Keratinocyte (primary cell): ENCODE measurements at regions not wholly inside any gene's neighbourhood (a gene's known extent, or its start where the extent isn't known, plus 50 kb on each side); places are given as distances from the start of the nearest gene placed in this dataset.

Source experiments
- DNase-seq: peaks from one replicate; pipeline ENCODE4 v3.0.0-alpha.2; 2011; ENCODE audit warnings: low read depth, missing footprints, low spot score
- FAIRE-seq: peaks from 2 replicates; lab custom pipeline; 2011; peaks lifted over from hg19 to GRCh38; lab: Jason Lieb, UNC
- H2AFZ ChIP-seq: 2 replicates; pipeline ENCODE4 v1.6.0; 2012; ENCODE audit warnings: low read length, control low read depth, inconsistent platforms; ENCODE audit not compliant: control insufficient read depth
- H3K27ac ChIP-seq: 2 replicates; pipeline ENCODE4 v1.5.1; 2011; ENCODE audit warnings: low read length; ENCODE audit not compliant: control insufficient read depth, insufficient read depth
- H3K27me3 ChIP-seq: 3 replicates; pipeline ENCODE4 v1.6.0; 2011; ENCODE audit warnings: low read length; ENCODE audit not compliant: control insufficient read depth, insufficient read depth; ENCODE audit errors: extremely low read depth
- H3K36me3 ChIP-seq, 2 experiments: 2 replicates in 1 of 2; 3 replicates in 1 of 2; pipeline ENCODE4 v1.5.1; 2011; ENCODE audit warnings: low read length in 2 of 2, mild to moderate bottlenecking in 1 of 2; ENCODE audit not compliant: control insufficient read depth in 2 of 2, insufficient read depth in 2 of 2; ENCODE audit errors: extremely low read depth in 1 of 2
- H3K4me1 ChIP-seq: 3 replicates; pipeline ENCODE4 v1.5.1; 2011; ENCODE audit warnings: low read length; ENCODE audit not compliant: control insufficient read depth, insufficient read depth; ENCODE audit errors: extremely low read depth
- H3K4me2 ChIP-seq: 3 replicates; pipeline ENCODE4 v1.6.0; 2011; ENCODE audit warnings: low read depth, low read length; ENCODE audit not compliant: control insufficient read depth, insufficient read depth; ENCODE audit errors: extremely low read depth
- H3K4me3 ChIP-seq, 3 experiments: fragments of 200-600 bp in 1 of 3; sonication (generic) in 1 of 3; 2 replicates in 2 of 3; 3 replicates in 1 of 3; pipeline ENCODE4 v1.5.1; 2011 to 2016; ENCODE audit warnings: low read length in 3 of 3, mild to moderate bottlenecking in 3 of 3, control low read depth in 2 of 3, inconsistent platforms in 1 of 3, low read depth in 1 of 3, mixed read lengths in 1 of 3, mixed run types in 1 of 3, moderate library complexity in 1 of 3; ENCODE audit not compliant: control insufficient read depth in 2 of 3, insufficient read depth in 2 of 3; ENCODE audit errors: extremely low read depth in 1 of 3
- H3K79me2 ChIP-seq: 2 replicates; pipeline ENCODE4 v1.6.0; 2012; ENCODE audit warnings: low read length; ENCODE audit not compliant: control insufficient read depth, insufficient read depth
- H3K9ac ChIP-seq: 3 replicates; pipeline ENCODE4 v1.6.0; 2011; ENCODE audit warnings: low read length; ENCODE audit not compliant: control insufficient read depth, insufficient read depth; ENCODE audit errors: extremely low read depth
- H3K9me1 ChIP-seq: 3 replicates; pipeline ENCODE4 v1.6.0; 2011; ENCODE audit warnings: low read length; ENCODE audit not compliant: control insufficient read depth, insufficient read depth; ENCODE audit errors: extremely low read depth
- H3K9me3 ChIP-seq: 2 replicates; pipeline ENCODE4 v1.5.1; 2012; ENCODE audit warnings: low read depth, low read length; ENCODE audit not compliant: control insufficient read depth
- H4K20me1 ChIP-seq: 3 replicates; pipeline ENCODE4 v1.6.0; 2011; ENCODE audit warnings: low read length; ENCODE audit not compliant: control insufficient read depth, insufficient read depth; ENCODE audit errors: extremely low read depth
- EZH2 ChIP-seq: IDR thresholded peaks from one replicate; pipeline ENCODE4 v1.6.1; 2012; ENCODE audit warnings: inconsistent platforms, mild to moderate bottlenecking, low read length, moderate library complexity
- dilution Hi-C: fragments of 300-500 bp; cut with MboI; formaldehyde crosslinking; loops from one replicate; pipeline ENCODE4 v1.7.0; 2020; ENCODE audit warnings: low sequenced_read_pairs; ENCODE audit not compliant: extremely low pct_ligation_motif_present
- TF ChIP-seq, protein P1 (sequence below), 3 experiments: IDR thresholded peaks in 1 of 3; conservative IDR thresholded peaks in 1 of 3; optimal IDR thresholded peaks in 1 of 3; 2 replicates in 2 of 3; 3 replicates in 1 of 3; pipeline versions ENCODE3 to v1.5.1; 2011; ENCODE audit warnings: low read length in 3 of 3, mild to moderate bottlenecking in 3 of 3, moderate library complexity in 2 of 3, control low read depth in 1 of 3, inconsistent platforms in 1 of 3; ENCODE audit not compliant: insufficient read depth in 2 of 3; ENCODE audit errors: extremely low read depth in 1 of 3

DNA sequence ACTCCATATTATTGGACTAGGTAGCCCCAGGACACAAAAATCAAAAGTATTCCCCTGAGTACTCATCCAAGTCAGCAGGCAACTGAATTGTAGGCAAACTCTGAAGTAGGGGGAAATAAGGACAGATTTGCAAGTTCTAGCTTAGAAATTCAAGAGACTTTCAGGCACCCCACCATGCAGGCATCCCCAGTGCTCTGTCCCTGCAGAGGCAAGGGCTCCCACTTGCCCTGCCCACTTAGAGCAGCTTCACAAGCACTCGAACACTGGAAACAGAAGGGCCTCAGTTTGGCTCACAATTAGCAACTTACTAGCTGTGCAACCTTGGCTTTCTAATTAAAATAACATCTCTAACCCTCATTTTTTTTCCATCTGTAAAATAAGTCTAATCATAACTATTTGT, 209.2 kb downstream of the C7orf25 start:
- TF ChIP-seq EZH2: no peak
- TF ChIP-seq, protein P1, sequence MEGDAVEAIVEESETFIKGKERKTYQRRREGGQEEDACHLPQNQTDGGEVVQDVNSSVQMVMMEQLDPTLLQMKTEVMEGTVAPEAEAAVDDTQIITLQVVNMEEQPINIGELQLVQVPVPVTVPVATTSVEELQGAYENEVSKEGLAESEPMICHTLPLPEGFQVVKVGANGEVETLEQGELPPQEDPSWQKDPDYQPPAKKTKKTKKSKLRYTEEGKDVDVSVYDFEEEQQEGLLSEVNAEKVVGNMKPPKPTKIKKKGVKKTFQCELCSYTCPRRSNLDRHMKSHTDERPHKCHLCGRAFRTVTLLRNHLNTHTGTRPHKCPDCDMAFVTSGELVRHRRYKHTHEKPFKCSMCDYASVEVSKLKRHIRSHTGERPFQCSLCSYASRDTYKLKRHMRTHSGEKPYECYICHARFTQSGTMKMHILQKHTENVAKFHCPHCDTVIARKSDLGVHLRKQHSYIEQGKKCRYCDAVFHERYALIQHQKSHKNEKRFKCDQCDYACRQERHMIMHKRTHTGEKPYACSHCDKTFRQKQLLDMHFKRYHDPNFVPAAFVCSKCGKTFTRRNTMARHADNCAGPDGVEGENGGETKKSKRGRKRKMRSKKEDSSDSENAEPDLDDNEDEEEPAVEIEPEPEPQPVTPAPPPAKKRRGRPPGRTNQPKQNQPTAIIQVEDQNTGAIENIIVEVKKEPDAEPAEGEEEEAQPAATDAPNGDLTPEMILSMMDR (optimal IDR thresholded peaks at IDR 0.05 in 1 of 3, IDR thresholded peaks at IDR 0.05 in 1 of 3, conservative IDR thresholded peaks at IDR 0.05 in 1 of 3; ENCODE audit: extremely low read depth in 1 of 3, insufficient read depth in 2 of 3, low read length in 3 of 3): no peak
- H3K4me2 ChIP-seq: no peak overlapping the region
- no peak overlapping the region for H2AFZ ChIP-seq
- no peak overlapping the region for H3K9ac ChIP-seq
- H3K79me2 ChIP-seq: no peaks in the 10 kb centered on the region
- FAIRE-seq: no peak
- H4K20me1 ChIP-seq: no peaks in the 10 kb centered on the region
- H3K27ac ChIP-seq: no peak overlapping the region
- dilution Hi-C loops: no loop called here
- no peak for DNase-seq
- H3K9me1 ChIP-seq: no peaks in the 10 kb centered on the region
- no peak overlapping the region for H3K4me3 ChIP-seq
- no peaks in the 10 kb centered on the region for H3K27me3 ChIP-seq
- H3K4me1 ChIP-seq: no peaks in the 10 kb centered on the region
- H3K9me3 ChIP-seq: no peaks in the 10 kb centered on the region
- no peaks in the 10 kb centered on the region for H3K36me3 ChIP-seq

DNA sequence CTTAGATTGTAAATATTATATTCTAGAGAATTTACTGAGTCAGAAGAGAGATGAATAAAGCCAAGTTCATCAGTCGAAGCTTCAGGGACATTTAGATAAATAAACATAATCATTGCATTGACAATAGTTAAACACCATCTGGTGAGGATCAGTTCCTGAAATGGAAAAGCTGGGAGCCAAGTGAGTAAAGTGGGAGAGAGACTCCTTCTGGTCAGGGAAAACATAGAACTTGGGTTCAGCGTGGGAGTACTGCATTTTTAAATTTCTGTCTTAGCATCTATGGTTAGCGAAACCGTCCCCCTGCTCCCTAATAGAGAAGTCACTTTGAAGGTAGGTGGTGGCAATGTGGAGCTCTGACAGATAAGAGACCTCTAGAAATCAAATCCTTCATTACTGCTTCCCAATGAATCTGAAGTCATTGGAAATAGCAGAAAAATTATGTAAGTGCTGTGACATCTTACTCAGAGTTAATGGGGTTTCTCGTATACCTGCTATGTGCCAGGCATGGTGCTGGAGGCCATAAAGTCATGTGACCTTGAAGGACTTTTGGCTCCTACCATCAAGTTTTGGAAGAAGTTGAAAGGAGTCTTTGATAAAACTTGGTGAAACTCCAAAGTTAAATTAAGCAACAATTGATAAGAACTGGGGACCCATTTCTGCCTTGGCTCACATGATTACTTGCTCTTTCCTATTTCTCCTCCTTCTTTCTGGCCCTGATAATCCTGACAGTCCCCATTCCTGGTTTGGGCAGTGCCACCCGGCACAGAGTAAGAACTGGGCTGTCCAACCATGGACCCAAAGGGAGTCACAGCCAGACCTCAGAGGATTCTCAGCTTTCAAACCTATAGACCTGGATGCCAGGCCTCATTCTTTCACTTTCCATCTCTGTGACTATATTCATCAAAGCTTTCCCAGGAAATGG, 211.2 kb downstream of the C7orf25 start:
- Histone ChIP-seq H3K27me3 (no peaks in the 10 kb centered on the region), H3K4me1 (no peaks in the 10 kb centered on the region), H3K4me3 (no peak overlapping the region), H2AFZ (no peak overlapping the region), H3K27ac (no peak overlapping the region), H4K20me1 (no peaks in the 10 kb centered on the region), H3K79me2 (no peaks in the 10 kb centered on the region), H3K9me1 (no peaks in the 10 kb centered on the region), H3K4me2 (no peak overlapping the region), H3K9me3 (no peaks in the 10 kb centered on the region), H3K36me3 (no peaks in the 10 kb centered on the region), H3K9ac (no peak overlapping the region)
- no peak for DNase-seq
- no peak for TF ChIP-seq EZH2
- TF ChIP-seq, protein P1 (optimal IDR thresholded peaks at IDR 0.05 in 1 of 3, IDR thresholded peaks at IDR 0.05 in 1 of 3, conservative IDR thresholded peaks at IDR 0.05 in 1 of 3; ENCODE audit: extremely low read depth in 1 of 3, insufficient read depth in 2 of 3, low read length in 3 of 3): no peak
- dilution Hi-C loops: no loop called here
- no peak for FAIRE-seq
